HFFc6 (cell line): ENCODE measurements at regions not wholly inside any gene's neighbourhood (a gene's known extent, or its start where the extent isn't known, plus 50 kb on each side); places are given as distances from the start of the nearest gene placed in this dataset.

Experiments used
- DNase-seq: peaks from one replicate; pipeline ENCODE4 v3.0.0-alpha.2; 2018
- H3K27ac Mint-ChIP-seq: 2 replicates; pipeline ENCODE4 v1.8.0; 2020; ENCODE audit warnings: mild to moderate bottlenecking, mixed read lengths
- H3K27me3 Mint-ChIP-seq: 2 replicates; pipeline ENCODE4 v1.8.0; 2021; ENCODE audit warnings: mild to moderate bottlenecking, moderate library complexity, mixed read lengths; ENCODE audit not compliant: insufficient read depth
- H3K36me3 Mint-ChIP-seq: 2 replicates; pipeline ENCODE4 v1.8.0; 2021; ENCODE audit warnings: low read depth, mixed read lengths
- H3K4me1 Mint-ChIP-seq: 2 replicates; pipeline ENCODE4 v1.8.0; 2020; ENCODE audit warnings: low read depth, mixed read lengths
- H3K4me3 Mint-ChIP-seq: 2 replicates; pipeline ENCODE4 v1.8.0; 2020; ENCODE audit warnings: mild to moderate bottlenecking, moderate library complexity, mixed read lengths
- H3K9me3 Mint-ChIP-seq: 2 replicates; pipeline ENCODE4 v1.8.0; 2020; ENCODE audit warnings: mild to moderate bottlenecking, mixed read lengths
- CTCF ChIP-seq: fragments of 200-600 bp; sonication (generic); IDR thresholded peaks from 2 replicates; pipeline ENCODE4 v1.5.0; 2021; ENCODE audit warnings: antibody characterized with exemption, mild to moderate bottlenecking

- Mint-ChIP-seq H3K36me3 (no peaks in the 10 kb centered on the region), H3K4me1 (no peaks in the 10 kb centered on the region), H3K27ac (no peak overlapping the region), H3K4me3 (no peak overlapping the region), H3K27me3 (peaks cover 3% of the 10 kb centered on the region; the same call in 1 of the 2 replicates), H3K9me3 (no peaks in the 10 kb centered on the region)
- no peak for DNase-seq
- TF ChIP-seq CTCF = no peak
Measured at GRCh38 chr4:122528879-122529278, 72.4 kb upstream of the IL2 start.

GRCh38 chr4:122525865-122526264 lies 69.3 kb upstream of the IL2 start:
- Mint-ChIP-seq H3K36me3 (0 out of 2 replicates have a peak, but pooled peaks cover 5% of the 10 kb centered on the region), H3K27me3 (peaks cover 5% of the 10 kb centered on the region), H3K4me1 (no peaks in the 10 kb centered on the region), H3K9me3 (peaks cover 5% of the 10 kb centered on the region; the same call in 1 of the 2 replicates), H3K4me3 (no peak overlapping the region), H3K27ac (no peak overlapping the region)
- DNase-seq = no peak
- TF ChIP-seq CTCF = no peak

GRCh38 chr4:122524176-122524575 lies 67.7 kb upstream of the IL2 start:
- TF ChIP-seq CTCF = no peak
- Mint-ChIP-seq H3K27ac (no peak overlapping the region), H3K4me3 (no peak overlapping the region), H3K9me3 (peaks cover 5% of the 10 kb centered on the region; the same call in 1 of the 2 replicates), H3K36me3 (0 out of 2 replicates have a peak, but pooled peaks cover 5% of the 10 kb centered on the region), H3K27me3 (peaks cover 7% of the 10 kb centered on the region), H3K4me1 (no peaks in the 10 kb centered on the region)
- no peak for DNase-seq

- peaks cover 5% of the 10 kb centered on the region; the same call in 1 of the 2 replicates for H3K9me3 Mint-ChIP-seq
- H3K4me3 Mint-ChIP-seq = no peak overlapping the region
- H3K27ac Mint-ChIP-seq = no peak overlapping the region
- no peak for DNase-seq
- no peak for TF ChIP-seq CTCF
- no peaks in the 10 kb centered on the region for H3K4me1 Mint-ChIP-seq
- peaks cover 8% of the 10 kb centered on the region for H3K27me3 Mint-ChIP-seq
- H3K36me3 Mint-ChIP-seq = 0 out of 2 replicates have a peak, but pooled peaks cover 5% of the 10 kb centered on the region
Measured at GRCh38 chr4:122522944-122523343, 66.4 kb upstream of the IL2 start.

GRCh38 chr4:122517345-122517744 lies 60.8 kb upstream of the IL2 start:
- no peak for TF ChIP-seq CTCF
- Mint-ChIP-seq H3K36me3 (no peaks in the 10 kb centered on the region), H3K4me3 (no peak overlapping the region), H3K27ac (no peak overlapping the region), H3K9me3 (no peaks in the 10 kb centered on the region), H3K27me3 (peaks cover 12% of the 10 kb centered on the region), H3K4me1 (no peaks in the 10 kb centered on the region)
- DNase-seq = no peak

- H3K4me3 Mint-ChIP-seq = no peak overlapping the region
- H3K27me3 Mint-ChIP-seq = peaks cover 12% of the 10 kb centered on the region
Measured at GRCh38 chr4:122516376-122516775, 59.9 kb upstream of the IL2 start.

More at GRCh38 chr4:122516376-122516775, 59.9 kb upstream of the IL2 start:
- H3K27ac Mint-ChIP-seq = no peak overlapping the region
- no peaks in the 10 kb centered on the region for H3K9me3 Mint-ChIP-seq
- H3K36me3 Mint-ChIP-seq = no peaks in the 10 kb centered on the region
- no peaks in the 10 kb centered on the region for H3K4me1 Mint-ChIP-seq
- DNase-seq = no peak
- no peak for TF ChIP-seq CTCF
